Left kidney (tissue), 1 donor: ENCODE measurements at regions not wholly inside any gene's neighbourhood (a gene's known extent, or its start where the extent isn't known, plus 50 kb on each side); places are given as distances from the start of the nearest gene placed in this dataset.
A peak's percentile ranks its signal among the peaks of the same experiment; 100 is the strongest.
"Not testable (repeated sequence)": the region's sequence is repeated elsewhere in the genome, so short reads cannot be mapped to it uniquely, and the experiment has no call there.

ENCODE experiments used
- DNase-seq: peaks from one replicate; pipeline ENCODE4 v3.0.0-alpha.2; 2013

- DNase-seq: no peak
These were observed 249.7 kb upstream of the TET2 start for GRCh38 chr4:104896660-104897645.

- no peak for DNase-seq
These were observed 246.8 kb upstream of the TET2 start for GRCh38 chr4:104899863-104900262.

DNA sequence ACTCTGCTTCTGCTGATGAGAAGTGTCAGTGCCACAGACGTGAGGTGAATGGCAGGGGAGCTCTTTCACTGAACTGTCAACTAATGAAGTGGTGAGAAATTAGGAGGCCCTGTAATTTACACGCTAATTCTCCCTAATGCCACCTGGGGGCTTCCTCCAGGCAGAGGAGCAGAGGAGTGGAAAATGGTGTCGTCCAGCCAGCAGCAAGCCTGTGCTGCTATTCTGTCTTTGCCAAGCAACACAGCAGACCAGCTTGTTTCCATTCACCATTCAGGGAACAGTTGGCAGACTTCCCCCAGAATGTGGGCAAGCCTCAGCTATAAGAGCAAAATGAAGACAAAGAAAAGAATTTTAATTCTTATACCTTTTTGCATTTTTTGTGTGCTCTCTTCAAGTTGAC is 245.2 kb upstream of the TET2 start:
- DNase-seq: no peak

DNA sequence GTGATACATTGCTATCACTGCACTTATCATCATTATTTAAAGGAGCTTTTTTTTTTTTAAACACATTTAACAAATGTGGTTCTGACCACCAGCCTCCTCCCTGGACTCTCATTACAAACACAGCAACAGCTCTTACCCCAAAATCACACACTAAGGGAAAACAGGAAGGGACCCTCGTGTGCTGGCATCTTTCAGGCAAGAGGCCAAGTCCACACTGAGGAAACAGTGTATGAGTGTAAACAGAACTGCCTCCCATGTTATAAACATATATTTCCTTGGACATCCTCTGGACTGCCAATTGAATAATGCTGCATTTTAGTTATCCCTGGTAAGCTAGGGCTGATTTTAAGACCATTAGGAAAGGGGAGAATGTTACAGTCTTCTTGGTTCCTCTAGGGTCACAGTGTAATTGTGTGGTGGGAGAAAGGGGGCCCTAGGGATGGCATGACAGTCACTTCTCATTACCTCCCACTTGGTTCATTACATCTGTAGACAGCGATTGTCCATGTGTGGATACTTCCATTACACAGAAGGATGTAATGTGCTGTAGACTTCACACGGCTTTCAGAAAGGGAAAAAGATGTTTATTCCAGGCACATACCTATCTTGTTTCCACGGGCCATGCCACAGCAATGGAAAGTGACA is 244.6 kb upstream of the TET2 start:
- no peak for DNase-seq

DNA sequence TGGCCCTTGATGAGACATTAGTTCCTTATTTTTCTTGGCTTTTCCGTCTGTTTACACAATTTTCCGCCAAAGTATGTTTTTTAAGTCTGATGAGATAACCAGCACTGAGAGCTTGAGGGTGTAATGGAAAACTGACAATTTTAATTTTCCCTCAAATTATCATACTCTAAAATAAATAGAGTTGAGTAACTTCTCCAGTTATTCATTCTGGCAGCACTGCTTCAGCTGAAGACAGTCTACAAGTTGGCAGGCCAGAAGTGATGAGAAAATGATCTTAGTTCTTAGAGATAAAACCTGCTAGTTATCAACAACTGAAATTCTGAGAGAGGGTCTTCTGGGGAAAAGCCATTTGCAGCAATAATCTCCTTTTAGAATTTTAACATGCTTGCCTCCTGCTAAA is 241.6 kb upstream of the TET2 start:
- DNase-seq: no peak

DNA sequence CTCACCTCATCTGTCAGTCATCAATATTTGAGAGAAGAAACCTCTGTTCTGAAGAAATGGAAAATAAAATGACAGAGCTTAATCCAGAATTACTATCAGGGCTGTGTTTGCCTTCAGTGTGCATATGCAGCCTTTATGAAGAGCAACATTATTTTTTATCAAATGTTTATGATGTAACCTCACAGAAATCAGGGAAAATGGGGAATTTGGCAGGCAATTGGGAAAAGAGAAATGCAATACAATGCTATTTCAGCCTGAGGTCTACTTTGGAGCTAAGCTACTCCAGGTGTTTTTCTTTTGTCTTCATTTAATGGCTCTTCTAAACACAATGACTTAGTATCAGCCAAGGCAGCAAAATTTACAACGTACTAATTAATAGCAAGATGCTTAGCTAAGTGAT is 241.1 kb upstream of the TET2 start:
- DNase-seq: no peak

GRCh38 chr4:104906276-104906675 is 240.4 kb upstream of the TET2 start:
- peak; percentile 10 for DNase-seq

DNA sequence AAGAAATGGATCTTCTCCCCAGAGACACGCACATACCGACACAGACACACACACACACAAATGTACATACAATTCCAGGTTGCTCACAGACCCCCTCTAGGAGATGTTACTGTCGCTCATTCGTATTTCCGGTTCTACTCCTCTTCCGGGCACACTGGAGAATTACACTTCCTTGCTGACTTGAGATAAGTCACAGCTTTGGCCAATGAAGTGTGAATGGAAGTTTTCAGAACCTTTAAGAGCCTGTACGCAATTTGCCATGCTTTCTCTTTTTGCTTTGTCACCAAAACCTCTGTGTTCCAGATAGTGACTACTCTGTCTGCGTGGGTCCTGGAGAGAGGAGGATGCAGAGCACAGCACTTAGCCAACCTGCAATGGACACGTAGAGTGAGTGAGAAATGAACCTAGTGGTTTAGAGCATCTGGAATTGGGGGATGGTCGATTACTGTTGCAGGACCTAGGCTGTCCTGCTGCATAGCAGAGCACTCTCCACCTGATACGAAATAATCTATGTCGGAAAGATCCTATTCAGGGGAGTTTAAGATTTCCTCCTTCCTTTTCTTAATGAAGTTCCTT is 239.5 kb upstream of the TET2 start:
- no peak for DNase-seq

DNA sequence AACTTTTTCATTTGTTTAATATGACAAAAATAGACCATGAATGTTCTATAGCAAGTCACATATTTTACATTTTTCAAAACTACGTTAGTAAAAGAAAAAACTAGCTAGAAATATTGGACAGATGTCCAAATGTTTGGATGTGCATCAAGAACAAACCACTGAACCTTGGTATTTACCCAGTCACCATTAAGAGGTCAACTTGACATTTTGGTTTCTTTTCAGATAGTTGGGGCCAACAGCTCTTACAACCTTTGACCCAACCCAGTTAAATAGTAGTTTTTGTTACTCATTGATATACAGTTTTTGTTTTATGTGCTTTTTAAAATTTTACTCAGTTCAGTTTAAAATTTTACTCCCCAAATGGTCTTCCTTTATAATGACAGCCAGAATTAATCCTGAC is 238.7 kb upstream of the TET2 start:
- no peak for DNase-seq

GRCh38 chr4:104909376-104909775 is 237.3 kb upstream of the TET2 start:
- no peak for DNase-seq

GRCh38 chr4:104912518-104912917 is 234.2 kb upstream of the TET2 start:
- DNase-seq: no peak

GRCh38 chr4:104915373-104915772 is 231.3 kb upstream of the TET2 start:
- DNase-seq: no peak

DNA sequence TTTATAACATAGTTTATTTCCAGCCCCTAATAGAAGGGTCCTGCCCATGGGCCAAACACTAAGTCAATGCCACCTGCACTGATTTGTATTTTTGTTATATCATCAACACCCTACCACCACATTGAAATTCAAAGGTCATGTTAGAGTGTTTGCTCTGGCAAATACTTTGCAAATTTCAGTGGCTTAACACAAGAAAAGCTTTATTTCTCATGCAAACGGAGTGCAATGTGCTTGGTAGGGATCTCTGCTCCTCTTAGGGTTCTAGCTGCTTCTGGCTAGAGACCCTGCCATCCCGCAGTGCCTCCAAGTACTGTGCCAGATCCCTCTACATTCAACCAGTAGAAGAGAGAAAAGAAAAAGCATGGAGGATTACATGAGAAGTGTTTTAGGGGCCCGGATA is 230.8 kb upstream of the TET2 start:
- no peak for DNase-seq

- no peak for DNase-seq
These were observed 227.3 kb upstream of the TET2 start for GRCh38 chr4:104919406-104919805.

DNA sequence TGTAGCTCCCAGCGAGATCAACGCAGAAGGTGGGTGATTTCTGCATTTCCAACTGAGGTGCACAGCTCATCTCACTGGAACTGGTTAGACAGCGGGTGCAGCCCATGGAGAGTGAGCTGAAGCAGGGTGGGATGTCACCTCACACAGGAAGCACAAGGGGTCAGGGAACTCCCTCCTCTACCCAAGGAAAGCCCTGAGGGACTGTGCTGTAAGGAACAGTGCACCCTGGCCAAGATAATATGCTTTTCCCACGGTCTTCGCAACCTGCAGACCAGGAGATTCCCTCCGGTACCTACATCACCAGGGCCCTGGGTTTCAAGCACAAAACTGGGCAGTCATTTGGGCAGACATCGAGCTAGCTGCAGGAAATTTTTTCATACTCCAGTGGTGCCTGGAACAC is 216.4 kb upstream of the TET2 start:
- no peak for DNase-seq

- DNase-seq: not testable (repeated sequence)
These were observed 215.6 kb upstream of the TET2 start for GRCh38 chr4:104930745-104931736.

- no peak for DNase-seq
These were observed 208.1 kb upstream of the TET2 start for GRCh38 chr4:104938624-104939023.

DNA sequence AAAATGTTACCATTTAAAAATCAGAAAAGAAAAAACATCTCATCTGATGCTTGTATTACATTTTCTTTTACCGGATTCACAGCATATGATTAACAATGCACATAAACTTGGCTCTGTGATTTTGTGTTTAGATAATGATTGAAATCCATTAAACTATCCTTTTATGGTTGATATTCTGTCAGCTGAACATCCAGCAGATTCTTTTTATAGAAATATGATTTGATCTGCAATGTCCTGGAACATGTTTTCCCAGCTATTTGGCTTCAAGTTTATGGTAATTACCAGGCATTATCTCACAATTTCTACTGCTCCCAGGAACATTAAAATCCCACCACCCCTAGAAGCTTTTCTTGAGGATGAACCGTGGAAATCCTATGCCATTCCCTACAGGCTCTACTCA is 205.7 kb upstream of the TET2 start:
- no peak for DNase-seq

- DNase-seq: no peak
These were observed 205.0 kb upstream of the TET2 start for GRCh38 chr4:104941661-104942062.

GRCh38 chr4:104942990-104943743 is 203.5 kb upstream of the TET2 start:
- DNase-seq: no peak

GRCh38 chr4:104944596-104944995 is 202.1 kb upstream of the TET2 start:
- DNase-seq: no peak
